GM12878 (cell line): ENCODE measurements at regions not wholly inside any gene's neighbourhood (a gene's known extent, or its start where the extent isn't known, plus 50 kb on each side); places are given as distances from the start of the nearest gene placed in this dataset.

Source experiments
- GABPA ChIP-seq: IDR thresholded peaks from 2 replicates; pipeline ENCODE4 v1.6.1; 2014; ENCODE audit warnings: antibody characterized with exemption, low read depth, mild to moderate bottlenecking, inconsistent platforms
- JUNB ChIP-seq: IDR thresholded peaks from 2 replicates; pipeline ENCODE4 v1.6.1; 2016; ENCODE audit warnings: antibody characterized with exemption, mild to moderate bottlenecking
- MYC ChIP-seq: IDR thresholded peaks from 2 replicates; pipeline ENCODE4 v1.6.1; 2011; ENCODE audit warnings: mild to moderate bottlenecking, low read length, moderate library complexity, inconsistent platforms; ENCODE audit not compliant: insufficient read depth, insufficient replicate concordance, insufficient read length, severe bottlenecking
- NFIC ChIP-seq: IDR thresholded peaks from 2 replicates; pipeline ENCODE4 v1.6.1; 2012; ENCODE audit warnings: low read depth, mild to moderate bottlenecking, inconsistent platforms, low read length, moderate library complexity
- SIX5 ChIP-seq: IDR thresholded peaks from 2 replicates; pipeline ENCODE4 v1.6.1; 2011; ENCODE audit warnings: mild to moderate bottlenecking, low read depth, low read length, moderate library complexity; ENCODE audit not compliant: severe bottlenecking
- SP1 ChIP-seq: IDR thresholded peaks from one replicate; pipeline ENCODE4 v1.6.1; 2011; ENCODE audit warnings: low read depth, low read length
- SPI1 ChIP-seq: IDR thresholded peaks from 2 replicates; pipeline ENCODE4 v1.6.1; 2011; ENCODE audit warnings: low read depth, mild to moderate bottlenecking, low read length, moderate library complexity, borderline replicate concordance; ENCODE audit not compliant: insufficient read depth
- SRF ChIP-seq, 2 experiments: IDR thresholded peaks; 2 replicates each; pipeline ENCODE4 v1.6.1; 2011; ENCODE audit warnings: low read depth in 2 of 2, low read length in 2 of 2, mild to moderate bottlenecking in 1 of 2, moderate library complexity in 1 of 2
- TBL1XR1 ChIP-seq: IDR thresholded peaks from 2 replicates; pipeline ENCODE4 v1.6.1; 2012; ENCODE audit warnings: low read depth, low read length, improper control_type of control experiment
- ZNF622 ChIP-seq: fragments of 450-650 bp; IDR thresholded peaks from 2 replicates; pipeline ENCODE4 v1.6.1; 2017; ENCODE audit warnings: mild to moderate bottlenecking, inconsistent platforms
- TF ChIP-seq, protein P1 (sequence below): fragments of 450-650 bp; formaldehyde crosslinking; IDR thresholded peaks from 2 replicates; pipeline ENCODE4 v1.5.0; 2022; ENCODE audit warnings: mild to moderate bottlenecking, missing genetic modification characterization
- TF ChIP-seq, protein P2 (sequence below): IDR thresholded peaks from 2 replicates; pipeline ENCODE4 v1.6.1; 2012; ENCODE audit warnings: improper control_type of control experiment, low read depth, low read length; ENCODE audit not compliant: insufficient replicate concordance
- TF ChIP-seq, protein P3 (sequence below): IDR thresholded peaks from 2 replicates; pipeline ENCODE4 v1.6.1; 2012; ENCODE audit warnings: low read length, inconsistent platforms
- TF ChIP-seq, protein P4 (sequence below): fragments of 450-650 bp; IDR thresholded peaks from 2 replicates; pipeline ENCODE4 v1.6.1; 2016; ENCODE audit warnings: mild to moderate bottlenecking, moderate library complexity, borderline replicate concordance

DNA sequence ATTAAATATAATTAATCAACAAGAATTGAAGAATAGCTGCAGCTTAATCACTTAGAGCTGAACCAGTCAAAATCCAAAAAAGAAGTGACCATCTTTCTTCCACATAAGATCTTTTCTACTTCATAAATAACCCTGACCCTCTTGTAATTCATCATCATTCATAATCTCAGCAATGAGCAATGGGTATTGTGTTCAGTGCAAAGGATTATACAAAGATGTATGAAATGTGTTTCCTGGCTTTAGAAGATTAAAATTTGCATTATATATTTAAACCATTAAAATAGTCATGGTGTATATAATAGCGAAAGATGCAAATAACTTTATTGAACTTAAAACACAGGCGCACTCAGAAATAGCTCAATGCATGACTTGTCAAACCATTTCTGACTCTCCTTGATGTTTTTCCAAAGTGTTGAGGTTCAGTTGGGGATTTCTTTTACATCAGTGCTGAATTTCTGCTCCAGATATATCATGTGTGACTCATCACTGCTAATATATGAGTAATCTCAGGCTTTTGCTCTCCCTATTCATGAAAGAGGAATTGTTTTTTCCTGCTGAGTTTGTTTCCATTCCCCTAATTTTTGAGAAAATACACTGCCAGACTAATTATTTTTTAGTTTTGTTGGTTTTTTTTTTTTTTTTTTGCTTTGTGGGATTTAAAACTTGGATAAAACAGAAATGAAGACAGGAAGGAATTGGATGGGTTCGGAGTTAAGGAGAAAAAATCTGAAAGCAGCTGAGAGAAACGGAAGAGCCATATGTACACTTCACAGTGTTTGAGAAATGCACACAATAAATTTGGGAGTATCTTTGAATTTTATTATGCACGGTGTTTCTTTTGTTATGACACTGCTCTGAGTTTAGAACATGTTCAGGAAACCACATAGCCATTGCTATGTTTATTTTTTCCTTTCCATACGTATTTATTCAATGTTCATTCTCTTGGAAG, 290.1 kb upstream of the PCDH7 start (continued):
- TF ChIP-seq, protein P1, sequence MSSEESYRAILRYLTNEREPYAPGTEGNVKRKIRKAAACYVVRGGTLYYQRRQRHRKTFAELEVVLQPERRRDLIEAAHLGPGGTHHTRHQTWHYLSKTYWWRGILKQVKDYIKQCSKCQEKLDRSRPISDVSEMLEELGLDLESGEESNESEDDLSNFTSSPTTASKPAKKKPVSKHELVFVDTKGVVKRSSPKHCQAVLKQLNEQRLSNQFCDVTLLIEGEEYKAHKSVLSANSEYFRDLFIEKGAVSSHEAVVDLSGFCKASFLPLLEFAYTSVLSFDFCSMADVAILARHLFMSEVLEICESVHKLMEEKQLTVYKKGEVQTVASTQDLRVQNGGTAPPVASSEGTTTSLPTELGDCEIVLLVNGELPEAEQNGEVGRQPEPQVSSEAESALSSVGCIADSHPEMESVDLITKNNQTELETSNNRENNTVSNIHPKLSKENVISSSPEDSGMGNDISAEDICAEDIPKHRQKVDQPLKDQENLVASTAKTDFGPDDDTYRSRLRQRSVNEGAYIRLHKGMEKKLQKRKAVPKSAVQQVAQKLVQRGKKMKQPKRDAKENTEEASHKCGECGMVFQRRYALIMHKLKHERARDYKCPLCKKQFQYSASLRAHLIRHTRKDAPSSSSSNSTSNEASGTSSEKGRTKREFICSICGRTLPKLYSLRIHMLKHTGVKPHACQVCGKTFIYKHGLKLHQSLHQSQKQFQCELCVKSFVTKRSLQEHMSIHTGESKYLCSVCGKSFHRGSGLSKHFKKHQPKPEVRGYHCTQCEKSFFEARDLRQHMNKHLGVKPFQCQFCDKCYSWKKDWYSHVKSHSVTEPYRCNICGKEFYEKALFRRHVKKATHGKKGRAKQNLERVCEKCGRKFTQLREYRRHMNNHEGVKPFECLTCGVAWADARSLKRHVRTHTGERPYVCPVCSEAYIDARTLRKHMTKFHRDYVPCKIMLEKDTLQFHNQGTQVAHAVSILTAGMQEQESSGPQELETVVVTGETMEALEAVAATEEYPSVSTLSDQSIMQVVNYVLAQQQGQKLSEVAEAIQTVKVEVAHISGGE (CRISPR knock-in tag): no peak
- TF ChIP-seq, protein P2, sequence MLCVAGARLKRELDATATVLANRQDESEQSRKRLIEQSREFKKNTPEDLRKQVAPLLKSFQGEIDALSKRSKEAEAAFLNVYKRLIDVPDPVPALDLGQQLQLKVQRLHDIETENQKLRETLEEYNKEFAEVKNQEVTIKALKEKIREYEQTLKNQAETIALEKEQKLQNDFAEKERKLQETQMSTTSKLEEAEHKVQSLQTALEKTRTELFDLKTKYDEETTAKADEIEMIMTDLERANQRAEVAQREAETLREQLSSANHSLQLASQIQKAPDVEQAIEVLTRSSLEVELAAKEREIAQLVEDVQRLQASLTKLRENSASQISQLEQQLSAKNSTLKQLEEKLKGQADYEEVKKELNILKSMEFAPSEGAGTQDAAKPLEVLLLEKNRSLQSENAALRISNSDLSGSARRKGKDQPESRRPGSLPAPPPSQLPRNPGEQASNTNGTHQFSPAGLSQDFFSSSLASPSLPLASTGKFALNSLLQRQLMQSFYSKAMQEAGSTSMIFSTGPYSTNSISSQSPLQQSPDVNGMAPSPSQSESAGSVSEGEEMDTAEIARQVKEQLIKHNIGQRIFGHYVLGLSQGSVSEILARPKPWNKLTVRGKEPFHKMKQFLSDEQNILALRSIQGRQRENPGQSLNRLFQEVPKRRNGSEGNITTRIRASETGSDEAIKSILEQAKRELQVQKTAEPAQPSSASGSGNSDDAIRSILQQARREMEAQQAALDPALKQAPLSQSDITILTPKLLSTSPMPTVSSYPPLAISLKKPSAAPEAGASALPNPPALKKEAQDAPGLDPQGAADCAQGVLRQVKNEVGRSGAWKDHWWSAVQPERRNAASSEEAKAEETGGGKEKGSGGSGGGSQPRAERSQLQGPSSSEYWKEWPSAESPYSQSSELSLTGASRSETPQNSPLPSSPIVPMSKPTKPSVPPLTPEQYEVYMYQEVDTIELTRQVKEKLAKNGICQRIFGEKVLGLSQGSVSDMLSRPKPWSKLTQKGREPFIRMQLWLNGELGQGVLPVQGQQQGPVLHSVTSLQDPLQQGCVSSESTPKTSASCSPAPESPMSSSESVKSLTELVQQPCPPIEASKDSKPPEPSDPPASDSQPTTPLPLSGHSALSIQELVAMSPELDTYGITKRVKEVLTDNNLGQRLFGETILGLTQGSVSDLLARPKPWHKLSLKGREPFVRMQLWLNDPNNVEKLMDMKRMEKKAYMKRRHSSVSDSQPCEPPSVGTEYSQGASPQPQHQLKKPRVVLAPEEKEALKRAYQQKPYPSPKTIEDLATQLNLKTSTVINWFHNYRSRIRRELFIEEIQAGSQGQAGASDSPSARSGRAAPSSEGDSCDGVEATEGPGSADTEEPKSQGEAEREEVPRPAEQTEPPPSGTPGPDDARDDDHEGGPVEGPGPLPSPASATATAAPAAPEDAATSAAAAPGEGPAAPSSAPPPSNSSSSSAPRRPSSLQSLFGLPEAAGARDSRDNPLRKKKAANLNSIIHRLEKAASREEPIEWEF: no peak
- TF ChIP-seq ZNF622: no peak
- TF ChIP-seq, protein P3, sequence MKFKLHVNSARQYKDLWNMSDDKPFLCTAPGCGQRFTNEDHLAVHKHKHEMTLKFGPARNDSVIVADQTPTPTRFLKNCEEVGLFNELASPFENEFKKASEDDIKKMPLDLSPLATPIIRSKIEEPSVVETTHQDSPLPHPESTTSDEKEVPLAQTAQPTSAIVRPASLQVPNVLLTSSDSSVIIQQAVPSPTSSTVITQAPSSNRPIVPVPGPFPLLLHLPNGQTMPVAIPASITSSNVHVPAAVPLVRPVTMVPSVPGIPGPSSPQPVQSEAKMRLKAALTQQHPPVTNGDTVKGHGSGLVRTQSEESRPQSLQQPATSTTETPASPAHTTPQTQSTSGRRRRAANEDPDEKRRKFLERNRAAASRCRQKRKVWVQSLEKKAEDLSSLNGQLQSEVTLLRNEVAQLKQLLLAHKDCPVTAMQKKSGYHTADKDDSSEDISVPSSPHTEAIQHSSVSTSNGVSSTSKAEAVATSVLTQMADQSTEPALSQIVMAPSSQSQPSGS: peak; percentile 64; the same call in 1 of the 2 replicates
- TF ChIP-seq GABPA: 0 out of 2 replicates have a peak, but pooled peaks have one; percentile 20
- TF ChIP-seq SRF (IDR thresholded peaks at IDR 0.05; ENCODE audit: low read depth in 2 of 2, low read length in 2 of 2): no peak
- peak; percentile 85 for TF ChIP-seq JUNB
- TF ChIP-seq SP1: no peak
- no peak for TF ChIP-seq MYC
- no peak for TF ChIP-seq TBL1XR1
- TF ChIP-seq NFIC: peak; percentile 94
- TF ChIP-seq SPI1: no peak
- TF ChIP-seq SIX5: no peak
- TF ChIP-seq, protein P4, sequence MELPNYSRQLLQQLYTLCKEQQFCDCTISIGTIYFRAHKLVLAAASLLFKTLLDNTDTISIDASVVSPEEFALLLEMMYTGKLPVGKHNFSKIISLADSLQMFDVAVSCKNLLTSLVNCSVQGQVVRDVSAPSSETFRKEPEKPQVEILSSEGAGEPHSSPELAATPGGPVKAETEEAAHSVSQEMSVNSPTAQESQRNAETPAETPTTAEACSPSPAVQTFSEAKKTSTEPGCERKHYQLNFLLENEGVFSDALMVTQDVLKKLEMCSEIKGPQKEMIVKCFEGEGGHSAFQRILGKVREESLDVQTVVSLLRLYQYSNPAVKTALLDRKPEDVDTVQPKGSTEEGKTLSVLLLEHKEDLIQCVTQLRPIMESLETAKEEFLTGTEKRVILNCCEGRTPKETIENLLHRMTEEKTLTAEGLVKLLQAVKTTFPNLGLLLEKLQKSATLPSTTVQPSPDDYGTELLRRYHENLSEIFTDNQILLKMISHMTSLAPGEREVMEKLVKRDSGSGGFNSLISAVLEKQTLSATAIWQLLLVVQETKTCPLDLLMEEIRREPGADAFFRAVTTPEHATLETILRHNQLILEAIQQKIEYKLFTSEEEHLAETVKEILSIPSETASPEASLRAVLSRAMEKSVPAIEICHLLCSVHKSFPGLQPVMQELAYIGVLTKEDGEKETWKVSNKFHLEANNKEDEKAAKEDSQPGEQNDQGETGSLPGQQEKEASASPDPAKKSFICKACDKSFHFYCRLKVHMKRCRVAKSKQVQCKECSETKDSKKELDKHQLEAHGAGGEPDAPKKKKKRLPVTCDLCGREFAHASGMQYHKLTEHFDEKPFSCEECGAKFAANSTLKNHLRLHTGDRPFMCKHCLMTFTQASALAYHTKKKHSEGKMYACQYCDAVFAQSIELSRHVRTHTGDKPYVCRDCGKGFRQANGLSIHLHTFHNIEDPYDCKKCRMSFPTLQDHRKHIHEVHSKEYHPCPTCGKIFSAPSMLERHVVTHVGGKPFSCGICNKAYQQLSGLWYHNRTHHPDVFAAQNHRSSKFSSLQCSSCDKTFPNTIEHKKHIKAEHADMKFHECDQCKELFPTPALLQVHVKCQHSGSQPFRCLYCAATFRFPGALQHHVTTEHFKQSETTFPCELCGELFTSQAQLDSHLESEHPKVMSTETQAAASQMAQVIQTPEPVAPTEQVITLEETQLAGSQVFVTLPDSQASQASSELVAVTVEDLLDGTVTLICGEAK: peak; percentile 52
